ENCODE measurements at regions not wholly inside any gene's neighbourhood (a gene's known extent, or its start where the extent isn't known, plus 50 kb on each side); places are given as distances from the start of the nearest gene placed in this dataset.

GRCh38 chr2:144597894-144598593, 78.1 kb upstream of the ZEB2 start:
- no peaks in the 10 kb centered on the region for H3K9me3 ChIP-seq
- 72 to 77% methylated on average over 6 of the region's 6 CpGs for WGBS, 2 donors
- H3K4me3 ChIP-seq: no peak overlapping the region
- TF ChIP-seq, protein P1, sequence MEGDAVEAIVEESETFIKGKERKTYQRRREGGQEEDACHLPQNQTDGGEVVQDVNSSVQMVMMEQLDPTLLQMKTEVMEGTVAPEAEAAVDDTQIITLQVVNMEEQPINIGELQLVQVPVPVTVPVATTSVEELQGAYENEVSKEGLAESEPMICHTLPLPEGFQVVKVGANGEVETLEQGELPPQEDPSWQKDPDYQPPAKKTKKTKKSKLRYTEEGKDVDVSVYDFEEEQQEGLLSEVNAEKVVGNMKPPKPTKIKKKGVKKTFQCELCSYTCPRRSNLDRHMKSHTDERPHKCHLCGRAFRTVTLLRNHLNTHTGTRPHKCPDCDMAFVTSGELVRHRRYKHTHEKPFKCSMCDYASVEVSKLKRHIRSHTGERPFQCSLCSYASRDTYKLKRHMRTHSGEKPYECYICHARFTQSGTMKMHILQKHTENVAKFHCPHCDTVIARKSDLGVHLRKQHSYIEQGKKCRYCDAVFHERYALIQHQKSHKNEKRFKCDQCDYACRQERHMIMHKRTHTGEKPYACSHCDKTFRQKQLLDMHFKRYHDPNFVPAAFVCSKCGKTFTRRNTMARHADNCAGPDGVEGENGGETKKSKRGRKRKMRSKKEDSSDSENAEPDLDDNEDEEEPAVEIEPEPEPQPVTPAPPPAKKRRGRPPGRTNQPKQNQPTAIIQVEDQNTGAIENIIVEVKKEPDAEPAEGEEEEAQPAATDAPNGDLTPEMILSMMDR (IDR thresholded peaks at IDR 0.05): no peak
- H3K27me3 ChIP-seq: no peaks in the 10 kb centered on the region
- no peak overlapping the region for H3K27ac ChIP-seq
- peaks cover 0 to 8% (median 0%) of the 10 kb centered on the region in 4 donors for H3K4me1 ChIP-seq
- intact Hi-C loops (cut with DNase I): no loop called here
- no peaks in the 10 kb centered on the region for H3K36me3 ChIP-seq
- no peak for DNase-seq

GRCh38 chr2:144597388-144597787, 77.5 kb upstream of the ZEB2 start:
- intact Hi-C loops (cut with DNase I): no loop called here
- DNase-seq: no peak
- no peaks in the 10 kb centered on the region for H3K9me3 ChIP-seq
- H3K4me3 ChIP-seq: no peak overlapping the region
- WGBS, 2 donors: 69 to 72% methylated on average over 4 of the region's 4 CpGs
- TF ChIP-seq EP300 (IDR thresholded peaks at IDR 0.05) (no peak), POLR2AphosphoS5 (IDR thresholded peaks at IDR 0.05) (no peak), POLR2A (IDR thresholded peaks at IDR 0.05) (no peak)
- TF ChIP-seq, protein P1 (IDR thresholded peaks at IDR 0.05): no peak
- no peaks in the 10 kb centered on the region for H3K36me3 ChIP-seq
- no peaks in the 10 kb centered on the region for H3K27me3 ChIP-seq
- no peak overlapping the region for H3K27ac ChIP-seq
- H3K4me1 ChIP-seq: peaks cover 0 to 8% (median 0%) of the 10 kb centered on the region in 4 donors

DNA sequence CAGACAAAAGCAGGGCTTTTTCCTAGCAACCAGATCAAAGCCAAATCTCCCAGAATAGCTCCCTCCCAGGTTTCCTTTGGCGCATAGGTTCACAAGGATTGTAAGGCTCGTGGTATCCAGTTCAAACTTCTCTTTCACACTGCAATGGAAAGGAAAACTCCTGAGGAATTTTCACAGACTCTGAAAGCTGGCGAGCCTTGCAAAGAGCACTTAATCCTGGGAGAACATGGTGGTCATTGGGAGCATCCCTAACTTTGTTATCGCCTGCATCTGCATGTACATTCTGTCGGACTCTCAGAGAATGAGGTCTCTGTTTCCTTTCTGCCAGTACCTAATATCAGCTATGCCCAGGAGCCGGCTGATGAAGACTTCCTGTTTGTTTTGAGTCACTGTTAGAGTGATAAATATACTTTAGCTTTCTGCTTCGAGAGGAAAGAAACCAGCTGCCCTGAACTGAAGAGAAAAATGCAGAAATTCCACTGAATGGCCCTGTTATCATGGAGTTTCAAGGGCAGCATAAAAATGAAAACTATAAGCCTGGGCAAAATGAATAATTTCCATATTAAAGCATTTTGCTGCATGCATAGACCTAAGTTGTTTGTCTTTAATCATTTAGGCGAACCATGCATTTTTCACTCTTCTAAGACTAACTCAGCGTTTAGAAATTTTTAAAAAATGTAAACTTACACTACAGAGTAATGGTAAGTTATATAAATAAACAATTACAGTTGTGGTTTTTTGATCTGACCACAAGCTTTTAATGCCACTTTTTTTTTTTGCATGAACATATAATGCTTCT, 76.4 kb upstream of the ZEB2 start:
- TF ChIP-seq POLR2AphosphoS5 (IDR thresholded peaks at IDR 0.05) (no peak), EP300 (IDR thresholded peaks at IDR 0.05) (no peak), POLR2A (IDR thresholded peaks at IDR 0.05) (no peak)
- TF ChIP-seq, protein P1 (IDR thresholded peaks at IDR 0.05): no peak
- intact Hi-C loops (cut with DNase I): no loop called here
- no peak overlapping the region for H3K4me3 ChIP-seq
- no peaks in the 10 kb centered on the region for H3K27me3 ChIP-seq
- H3K4me1 ChIP-seq: peaks cover 0 to 8% (median 0%) of the 10 kb centered on the region in 4 donors
- H3K9me3 ChIP-seq: no peaks in the 10 kb centered on the region
- DNase-seq: no peak
- 38 to 45% methylated on average over 9 of the region's 9 CpGs for WGBS, 2 donors
- peak overlapping the region in 1 of 4 donors; percentile 2 for H3K27ac ChIP-seq
- H3K36me3 ChIP-seq: no peaks in the 10 kb centered on the region

DNA sequence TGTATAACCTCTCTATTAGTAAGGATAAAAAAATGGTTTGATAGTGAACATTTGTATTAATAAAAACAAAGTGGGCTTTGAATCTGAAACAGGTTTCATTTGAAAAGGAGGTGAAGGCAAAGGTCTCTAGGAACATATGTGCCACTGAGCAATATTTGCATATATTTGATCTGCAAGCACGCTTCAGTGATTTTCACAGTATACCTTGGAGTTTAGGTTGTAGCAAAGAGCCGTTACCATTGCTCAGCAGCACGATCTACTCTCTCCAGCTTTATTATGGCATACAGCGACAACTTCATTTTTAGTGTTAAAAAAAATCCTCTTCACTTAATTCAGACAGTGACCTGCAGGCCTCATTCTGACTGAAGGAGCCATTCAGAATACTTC, 75.8 kb upstream of the ZEB2 start:
- intact Hi-C loops (cut with DNase I): no loop called here
- Histone ChIP-seq H3K27me3 (no peaks in the 10 kb centered on the region), H3K36me3 (no peaks in the 10 kb centered on the region), H3K4me1 (peaks cover 0 to 8% (median 0%) of the 10 kb centered on the region in 4 donors), H3K4me3 (no peak overlapping the region), H3K9me3 (no peaks in the 10 kb centered on the region), H3K27ac (peak overlapping the region in 1 of 4 donors; percentile 2)
- TF ChIP-seq EP300 (IDR thresholded peaks at IDR 0.05): no peak
- TF ChIP-seq POLR2A (IDR thresholded peaks at IDR 0.05): no peak
- TF ChIP-seq, protein P1 (IDR thresholded peaks at IDR 0.05): no peak
- TF ChIP-seq POLR2AphosphoS5 (IDR thresholded peaks at IDR 0.05): no peak
- DNase-seq: no peak
- WGBS, 2 donors: 71 to 78% methylated on average over 4 of the region's 4 CpGs

All from sigmoid colon (tissue), 6 donors.